ENCODE measurements at regions not wholly inside any gene's neighbourhood (a gene's known extent, or its start where the extent isn't known, plus 50 kb on each side); places are given as distances from the start of the nearest gene placed in this dataset.
A peak's percentile ranks its signal among the peaks of the same experiment; 100 is the strongest.

DNA sequence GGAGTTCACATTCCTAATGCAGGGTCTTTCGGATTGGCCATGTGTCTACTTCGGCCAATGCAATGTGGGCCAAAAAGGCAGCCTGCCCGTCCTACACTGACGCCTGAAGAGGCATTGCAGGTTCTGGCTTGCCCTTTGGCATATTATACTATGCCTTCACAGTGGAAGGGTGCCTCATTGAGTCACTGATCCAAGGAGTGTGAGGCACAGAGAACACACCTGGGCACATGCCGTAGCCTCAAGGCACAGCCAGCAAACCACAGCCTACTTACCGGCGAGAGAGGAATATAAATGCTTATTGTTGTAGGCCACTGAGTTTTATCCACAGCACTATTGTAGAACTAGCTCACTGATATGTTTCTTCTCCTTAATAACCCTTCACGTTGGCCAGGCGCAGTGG, 409.6 kb downstream of the GADD45G start:
- intact Hi-C loops (cut with DNase I): no loop called here
- Histone ChIP-seq H3K27me3 (ENCODE audit: control insufficient read depth in 1 of 2, insufficient read depth in 2 of 2, low read length in 1 of 2) (no peaks in the 10 kb centered on the region), H3K9me3 (ENCODE audit: control insufficient read depth, low read length) (no peaks in the 10 kb centered on the region), H3K27ac (ENCODE audit: low read depth in 1 of 2, low read length in 2 of 2) (no peak overlapping the region), H3K36me3 (ENCODE audit: control insufficient read depth in 1 of 2, insufficient read depth in 2 of 2, low read length in 1 of 2) (no peaks in the 10 kb centered on the region), H3K4me3 (ENCODE audit: low read length in 2 of 2) (no peak overlapping the region), H3K4me1 (ENCODE audit: control insufficient read depth in 1 of 2, insufficient read depth in 2 of 2, low read length in 2 of 2) (no peaks in the 10 kb centered on the region)
- DNase-seq (no peak), ATAC-seq (ENCODE audit: low FRiP score) (no peak)
- 96 to 97% methylated on average over 9 of the region's 9 CpGs for WGBS, 2 donors

- H3K36me3 ChIP-seq (ENCODE audit: control insufficient read depth in 1 of 2, insufficient read depth in 2 of 2, low read length in 1 of 2): no peaks in the 10 kb centered on the region
- no peak for DNase-seq
- H3K4me1 ChIP-seq (ENCODE audit: control insufficient read depth in 1 of 2, insufficient read depth in 2 of 2, low read length in 2 of 2): peaks cover 0 to 2% of the 10 kb centered on the region in 2 donors
- intact Hi-C loops (cut with DNase I): no loop called here
- no peak for ATAC-seq (ENCODE audit: low FRiP score)
- H3K27ac ChIP-seq (ENCODE audit: low read depth in 1 of 2, low read length in 2 of 2): no peak overlapping the region
- WGBS, 2 donors: 92 to 95% methylated on average over 1 of the region's 1 CpG
- H3K4me3 ChIP-seq (ENCODE audit: low read length in 2 of 2): no peak overlapping the region
- no peaks in the 10 kb centered on the region for H3K27me3 ChIP-seq (ENCODE audit: control insufficient read depth in 1 of 2, insufficient read depth in 2 of 2, low read length in 1 of 2)
- H3K9me3 ChIP-seq (ENCODE audit: control insufficient read depth, low read length): no peaks in the 10 kb centered on the region
Observed at GRCh38 chr9:90016272-90016671, 411.5 kb downstream of the GADD45G start.

GRCh38 chr9:90017679-90018078, 412.9 kb downstream of the GADD45G start:
- Histone ChIP-seq H3K4me3 (ENCODE audit: low read length in 2 of 2) (no peak overlapping the region), H3K4me1 (ENCODE audit: control insufficient read depth in 1 of 2, insufficient read depth in 2 of 2, low read length in 2 of 2) (peaks cover 0 to 3% of the 10 kb centered on the region in 2 donors), H3K27me3 (ENCODE audit: control insufficient read depth in 1 of 2, insufficient read depth in 2 of 2, low read length in 1 of 2) (no peaks in the 10 kb centered on the region), H3K36me3 (ENCODE audit: control insufficient read depth in 1 of 2, insufficient read depth in 2 of 2, low read length in 1 of 2) (no peaks in the 10 kb centered on the region), H3K9me3 (ENCODE audit: control insufficient read depth, low read length) (no peaks in the 10 kb centered on the region), H3K27ac (ENCODE audit: low read depth in 1 of 2, low read length in 2 of 2) (no peak overlapping the region)
- intact Hi-C loops (cut with DNase I): no loop called here
- ATAC-seq (ENCODE audit: low FRiP score): no peak
- DNase-seq: no peak
- WGBS, 2 donors: 89 to 92% methylated on average over 7 of the region's 7 CpGs

DNA sequence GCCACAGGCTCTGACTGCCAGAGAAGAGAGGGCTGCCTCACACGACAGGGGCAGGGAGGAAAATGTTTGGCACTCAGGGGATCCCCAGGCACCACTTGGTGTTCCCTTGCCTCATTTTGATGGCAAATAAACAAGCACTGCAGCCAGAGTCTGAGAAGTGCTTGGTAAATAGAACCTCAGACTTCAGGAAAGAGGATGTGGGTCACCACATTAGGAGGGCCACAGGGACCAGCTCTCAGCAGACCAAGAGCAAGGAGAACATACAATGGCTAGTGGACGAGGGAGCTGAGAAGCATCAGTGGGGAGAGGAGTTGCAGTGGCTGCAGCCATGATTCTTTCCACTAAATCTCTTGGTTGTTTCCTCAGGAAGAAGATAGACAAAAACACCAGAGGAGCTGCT, 413.9 kb downstream of the GADD45G start:
- intact Hi-C loops (cut with DNase I): no loop called here

DNA sequence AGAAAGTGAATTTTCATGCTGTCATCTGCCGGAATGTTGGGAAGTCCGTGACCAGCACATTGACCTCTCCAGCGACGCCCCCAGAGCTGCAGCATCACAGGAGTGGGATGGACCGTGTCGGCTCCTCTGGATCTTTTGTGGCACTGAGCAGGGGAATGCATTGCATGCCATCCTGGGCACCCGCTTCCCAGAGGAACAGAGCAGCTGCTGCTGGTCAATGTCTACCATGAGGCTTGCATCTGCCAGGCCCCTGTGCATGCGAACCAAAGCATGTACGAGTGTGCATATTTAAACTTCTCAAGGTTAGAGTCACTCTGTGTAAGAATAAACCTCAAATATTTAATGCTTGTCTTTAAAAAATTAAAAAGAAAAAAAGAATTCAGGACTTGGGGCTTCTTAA, 414.8 kb downstream of the GADD45G start:
- Histone ChIP-seq H3K4me3 (ENCODE audit: low read length in 2 of 2) (no peak overlapping the region), H3K27ac (ENCODE audit: low read depth in 1 of 2, low read length in 2 of 2) (no peak overlapping the region), H3K9me3 (ENCODE audit: control insufficient read depth, low read length) (no peaks in the 10 kb centered on the region), H3K27me3 (ENCODE audit: control insufficient read depth in 1 of 2, insufficient read depth in 2 of 2, low read length in 1 of 2) (no peaks in the 10 kb centered on the region), H3K4me1 (ENCODE audit: control insufficient read depth in 1 of 2, insufficient read depth in 2 of 2, low read length in 2 of 2) (peaks cover 0 to 3% of the 10 kb centered on the region in 2 donors), H3K36me3 (ENCODE audit: control insufficient read depth in 1 of 2, insufficient read depth in 2 of 2, low read length in 1 of 2) (no peaks in the 10 kb centered on the region)
- 95 to 96% methylated on average over 9 of the region's 9 CpGs for WGBS, 2 donors
- intact Hi-C loops (cut with DNase I): no loop called here
- ATAC-seq (ENCODE audit: low FRiP score) (no peak), DNase-seq (no peak)

More for the DNA sequence above, 413.9 kb downstream of the GADD45G start:
- H3K27me3 ChIP-seq (ENCODE audit: control insufficient read depth in 1 of 2, insufficient read depth in 2 of 2, low read length in 1 of 2): no peaks in the 10 kb centered on the region
- DNase-seq: no peak
- ATAC-seq (ENCODE audit: low FRiP score): no peak
- no peaks in the 10 kb centered on the region for H3K36me3 ChIP-seq (ENCODE audit: control insufficient read depth in 1 of 2, insufficient read depth in 2 of 2, low read length in 1 of 2)
- H3K9me3 ChIP-seq (ENCODE audit: control insufficient read depth, low read length): no peaks in the 10 kb centered on the region
- no peak overlapping the region for H3K27ac ChIP-seq (ENCODE audit: low read depth in 1 of 2, low read length in 2 of 2)
- H3K4me3 ChIP-seq (ENCODE audit: low read length in 2 of 2): no peak overlapping the region
- H3K4me1 ChIP-seq (ENCODE audit: control insufficient read depth in 1 of 2, insufficient read depth in 2 of 2, low read length in 2 of 2): peaks cover 0 to 3% of the 10 kb centered on the region in 2 donors
- WGBS, 2 donors: 71 to 72% methylated on average over 2 of the region's 2 CpGs

- no peak for ATAC-seq (ENCODE audit: low FRiP score)
- WGBS, 2 donors: 43% methylated on average over 7 of the region's 7 CpGs
Observed at GRCh38 chr9:90020276-90020871, 415.6 kb downstream of the GADD45G start.

DNA sequence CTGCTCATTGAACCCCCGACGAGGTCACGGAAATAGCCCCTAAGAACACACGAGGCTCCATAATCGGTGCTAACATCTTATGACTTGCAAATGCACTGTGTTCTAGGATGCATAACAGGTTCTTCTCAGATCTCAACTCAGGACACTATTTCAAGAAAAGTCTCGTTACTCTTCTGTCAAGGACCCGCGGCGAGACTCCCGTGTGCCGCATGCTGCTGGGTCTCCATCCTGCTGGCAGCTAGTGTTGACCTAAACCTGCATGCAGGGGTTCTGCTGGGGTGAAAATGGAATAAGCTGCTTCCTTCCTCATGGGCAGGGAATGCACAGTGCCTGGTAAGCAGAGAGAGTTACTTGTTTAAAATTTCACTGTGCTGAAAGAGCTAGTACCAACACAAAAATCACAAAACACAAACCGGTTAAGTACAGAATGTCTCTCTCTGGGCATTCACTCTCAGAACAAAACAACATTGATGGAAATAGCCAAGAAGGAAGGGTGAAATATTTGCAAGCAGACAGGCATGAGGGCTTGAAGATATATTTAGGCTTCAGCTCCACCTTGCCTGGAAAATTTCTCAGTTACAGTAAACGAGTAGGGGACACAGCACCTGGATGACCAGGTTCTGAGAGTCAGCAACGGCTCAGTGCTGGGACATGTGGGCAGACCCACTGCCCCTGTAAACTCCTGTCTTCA, 416.5 kb downstream of the GADD45G start:
- no peaks in the 10 kb centered on the region for H3K9me3 ChIP-seq (ENCODE audit: control insufficient read depth, low read length)
- no peaks in the 10 kb centered on the region for H3K36me3 ChIP-seq (ENCODE audit: control insufficient read depth in 1 of 2, insufficient read depth in 2 of 2, low read length in 1 of 2)
- 74 to 79% methylated on average over 14 of the region's 14 CpGs for WGBS, 2 donors
- intact Hi-C loops (cut with DNase I): no loop called here
- ATAC-seq (ENCODE audit: low FRiP score) (no peak), DNase-seq (no peak)
- H3K4me1 ChIP-seq (ENCODE audit: control insufficient read depth in 1 of 2, insufficient read depth in 2 of 2, low read length in 2 of 2): peaks cover 0 to 3% of the 10 kb centered on the region in 2 donors
- H3K4me3 ChIP-seq (ENCODE audit: low read length in 2 of 2): no peak overlapping the region
- no peaks in the 10 kb centered on the region for H3K27me3 ChIP-seq (ENCODE audit: control insufficient read depth in 1 of 2, insufficient read depth in 2 of 2, low read length in 1 of 2)
- peak overlapping the region in 1 of 2 donors; percentile 80 for H3K27ac ChIP-seq (ENCODE audit: low read depth in 1 of 2, low read length in 2 of 2)

More at GRCh38 chr9:90020276-90020871, 415.6 kb downstream of the GADD45G start:
- peaks cover 0 to 3% of the 10 kb centered on the region in 2 donors for H3K4me1 ChIP-seq (ENCODE audit: control insufficient read depth in 1 of 2, insufficient read depth in 2 of 2, low read length in 2 of 2)
- intact Hi-C loops (cut with DNase I): no loop called here
- no peaks in the 10 kb centered on the region for H3K27me3 ChIP-seq (ENCODE audit: control insufficient read depth in 1 of 2, insufficient read depth in 2 of 2, low read length in 1 of 2)
- H3K36me3 ChIP-seq (ENCODE audit: control insufficient read depth in 1 of 2, insufficient read depth in 2 of 2, low read length in 1 of 2): no peaks in the 10 kb centered on the region
- no peak overlapping the region for H3K4me3 ChIP-seq (ENCODE audit: low read length in 2 of 2)
- no peaks in the 10 kb centered on the region for H3K9me3 ChIP-seq (ENCODE audit: control insufficient read depth, low read length)
- no peak overlapping the region for H3K27ac ChIP-seq (ENCODE audit: low read depth in 1 of 2, low read length in 2 of 2)
- no peak for DNase-seq

DNA sequence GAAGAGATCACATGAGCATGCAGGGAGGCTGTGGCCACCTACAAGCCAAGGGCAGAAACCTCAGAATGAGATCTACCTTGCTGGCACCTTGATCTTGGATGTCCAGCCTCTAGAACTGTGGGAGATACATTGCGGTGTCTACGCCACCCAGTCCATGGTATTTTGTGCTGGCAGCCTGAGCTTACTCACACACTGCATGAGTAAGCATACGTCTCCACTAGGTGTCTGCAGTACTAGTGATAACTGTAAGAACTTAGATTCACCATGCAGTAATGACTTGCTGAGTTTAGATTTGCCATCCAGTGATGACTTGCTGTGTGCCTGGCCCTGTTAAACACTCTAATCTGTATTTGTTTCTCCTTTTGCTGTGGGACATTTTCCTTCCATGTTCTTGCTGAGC, 417.7 kb downstream of the GADD45G start:
- no peaks in the 10 kb centered on the region for H3K9me3 ChIP-seq (ENCODE audit: control insufficient read depth, low read length)
- intact Hi-C loops (cut with DNase I): no loop called here
- DNase-seq (no peak), ATAC-seq (ENCODE audit: low FRiP score) (no peak)
- peaks cover 0 to 3% of the 10 kb centered on the region in 2 donors for H3K4me1 ChIP-seq (ENCODE audit: control insufficient read depth in 1 of 2, insufficient read depth in 2 of 2, low read length in 2 of 2)
- no peak overlapping the region for H3K27ac ChIP-seq (ENCODE audit: low read depth in 1 of 2, low read length in 2 of 2)
- H3K36me3 ChIP-seq (ENCODE audit: control insufficient read depth in 1 of 2, insufficient read depth in 2 of 2, low read length in 1 of 2): no peaks in the 10 kb centered on the region
- 92 to 97% methylated on average over 3 of the region's 3 CpGs for WGBS, 2 donors
- H3K4me3 ChIP-seq (ENCODE audit: low read length in 2 of 2): no peak overlapping the region
- no peaks in the 10 kb centered on the region for H3K27me3 ChIP-seq (ENCODE audit: control insufficient read depth in 1 of 2, insufficient read depth in 2 of 2, low read length in 1 of 2)

GRCh38 chr9:90023861-90024260, 419.0 kb downstream of the GADD45G start:
- no peak overlapping the region for H3K27ac ChIP-seq (ENCODE audit: low read depth in 1 of 2, low read length in 2 of 2)
- ATAC-seq (ENCODE audit: low FRiP score): no peak
- no peaks in the 10 kb centered on the region for H3K36me3 ChIP-seq (ENCODE audit: control insufficient read depth in 1 of 2, insufficient read depth in 2 of 2, low read length in 1 of 2)
- H3K9me3 ChIP-seq (ENCODE audit: control insufficient read depth, low read length): no peaks in the 10 kb centered on the region
- H3K4me1 ChIP-seq (ENCODE audit: control insufficient read depth in 1 of 2, insufficient read depth in 2 of 2, low read length in 2 of 2): peaks cover 0 to 3% of the 10 kb centered on the region in 2 donors
- H3K27me3 ChIP-seq (ENCODE audit: control insufficient read depth in 1 of 2, insufficient read depth in 2 of 2, low read length in 1 of 2): no peaks in the 10 kb centered on the region
- intact Hi-C loops (cut with DNase I): no loop called here
- WGBS, 2 donors: 72 to 90% methylated on average over 5 of the region's 5 CpGs
- no peak overlapping the region for H3K4me3 ChIP-seq (ENCODE audit: low read length in 2 of 2)
- DNase-seq: no peak
